PC-3 (cell line): ENCODE measurements at regions not wholly inside any gene's neighbourhood (a gene's known extent, or its start where the extent isn't known, plus 50 kb on each side); places are given as distances from the start of the nearest gene placed in this dataset.
A peak's percentile ranks its signal among the peaks of the same experiment; 100 is the strongest.

Experiments used
- ATAC-seq: fragments of 200-7000 bp; cut with Tn5 transposase; 2 replicates; pipeline ENCODE4 v1.9.1; 2020; ENCODE audit warnings: mild to moderate bottlenecking, moderate library complexity
- BruUV-seq: library from RNA; stranded (reverse); fragments of 400-500 nt; replicated peaks from 2 replicates; lab custom pipeline; 2021; lab: Mats Ljungman, UMichigan
- CTCF ChIA-PET: fragments of 300-600 bp; sonication (Branson Sonifier 250); formaldehyde crosslinking; loops from one replicate; lab custom pipeline; 2022; ENCODE audit warnings: antibody characterized with exemption; lab: Charles Lee
- POLR2A ChIA-PET: fragments of 300-600 bp; sonication (Branson Sonifier 250); formaldehyde crosslinking; loops from one replicate; lab custom pipeline; 2022; ENCODE audit warnings: antibody characterized with exemption; ENCODE audit not compliant: unreplicated experiment; lab: Charles Lee
- DNase-seq: peaks from one replicate; pipeline ENCODE4 v3.0.0-alpha.2; 2015
- H2AFZ ChIP-seq: fragments of 300-600 bp; sonication (generic); 2 replicates; pipeline ENCODE4 v1.6.0; 2016; ENCODE audit warnings: antibody characterized with exemption, low read length
- H3F3A ChIP-seq: fragments of 300-600 bp; sonication (generic); one replicate; pipeline ENCODE4 v1.6.0; 2017; ENCODE audit warnings: antibody characterized with exemption, low read length, control low read depth, mild to moderate bottlenecking; ENCODE audit not compliant: unreplicated experiment
- H3K27ac ChIP-seq: fragments of 300-600 bp; sonication (generic); 2 replicates; pipeline ENCODE4 v1.5.1; 2016; ENCODE audit warnings: mild to moderate bottlenecking, low read length
- H3K27me3 ChIP-seq: fragments of 300-600 bp; sonication (generic); 2 replicates; pipeline ENCODE4 v1.6.1; 2016; ENCODE audit warnings: low read length, mixed read lengths
- H3K36me3 ChIP-seq: fragments of 300-600 bp; sonication (generic); 2 replicates; pipeline ENCODE4 v1.6.1; 2016; ENCODE audit warnings: low read depth, mixed run types, low read length, mixed read lengths
- H3K4me1 ChIP-seq: fragments of 300-600 bp; sonication (generic); 2 replicates; pipeline ENCODE4 v1.5.1; 2016; ENCODE audit warnings: low read length; ENCODE audit not compliant: insufficient read depth
- H3K4me2 ChIP-seq: fragments of 300-600 bp; sonication (generic); 2 replicates; pipeline ENCODE4 v1.6.0; 2016; ENCODE audit warnings: low read length
- H3K4me3 ChIP-seq: fragments of 300-600 bp; sonication (generic); 2 replicates; pipeline ENCODE4 v1.5.1; 2016; ENCODE audit warnings: mild to moderate bottlenecking, low read length, mixed read lengths
- H3K79me2 ChIP-seq: fragments of 300-600 bp; sonication (generic); 2 replicates; pipeline ENCODE4 v1.6.1; 2017; ENCODE audit warnings: low read length, mixed read lengths
- H3K9ac ChIP-seq: fragments of 300-600 bp; sonication (generic); 2 replicates; pipeline ENCODE4 v1.6.0; 2016; ENCODE audit warnings: mild to moderate bottlenecking, low read length
- H3K9me2 ChIP-seq: fragments of 300-600 bp; sonication (generic); replicated peaks from 2 replicates; pipeline ENCODE4 v1.6.1; 2016; ENCODE audit warnings: mixed run types, low read length, mixed read lengths
- H3K9me3 ChIP-seq: fragments of 300-600 bp; sonication (generic); 2 replicates; pipeline ENCODE4 v1.6.1; 2016; ENCODE audit warnings: low read length, mixed read lengths
- H4K20me1 ChIP-seq: fragments of 300-600 bp; sonication (generic); 2 replicates; pipeline ENCODE4 v1.6.1; 2016; ENCODE audit warnings: low read length, mixed read lengths
- CTCF ChIP-seq: fragments of 300-600 bp; sonication (generic); conservative IDR thresholded peaks from 2 replicates; pipeline ENCODE4 v1.5.1; 2017; ENCODE audit warnings: antibody characterized with exemption, low read depth, mild to moderate bottlenecking, low read length
- EZH2 ChIP-seq: fragments of 300-600 bp; sonication (generic); IDR thresholded peaks from one replicate; pipeline ENCODE4 v1.6.1; 2017; ENCODE audit warnings: antibody characterized with exemption, mild to moderate bottlenecking, low read length; ENCODE audit not compliant: unreplicated experiment
- EZH2phosphoT487 ChIP-seq: fragments of 300-600 bp; sonication (generic); IDR thresholded peaks from 2 replicates; pipeline ENCODE4 v1.6.1; 2018; ENCODE audit warnings: mild to moderate bottlenecking, antibody characterized with exemption, low read length, borderline replicate concordance
- intact Hi-C: fragments of 100-400 bp; cut with micrococcal nuclease; formaldehyde crosslinking; loops from 2 replicates; pipeline ENCODE4 v1.9.0; 2023

DNA sequence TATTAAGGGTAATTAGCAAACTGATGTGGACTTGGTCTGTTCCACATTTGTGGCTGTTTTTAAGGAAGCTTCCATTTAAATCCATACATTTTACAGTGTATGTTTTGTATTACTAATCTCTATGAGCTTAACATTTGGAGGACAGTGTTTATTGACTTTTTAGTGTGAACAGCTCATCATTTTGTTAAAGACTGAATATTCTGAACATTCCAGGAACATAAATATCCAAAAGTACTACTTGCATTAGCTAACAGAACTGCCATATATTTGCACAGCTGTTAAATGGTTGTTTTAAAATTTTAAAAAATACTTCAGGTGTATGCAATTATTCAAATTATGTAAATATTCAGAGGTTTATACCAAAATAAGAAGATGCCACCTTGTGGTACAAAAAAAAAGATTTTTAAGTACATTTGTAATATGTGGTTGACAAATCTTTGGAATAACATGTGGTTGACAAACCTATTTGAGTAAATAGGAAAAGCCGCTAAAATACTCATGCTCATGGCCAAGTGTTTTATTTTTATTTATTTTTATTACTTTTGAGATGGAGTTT, 439.7 kb upstream of the FANCL start:
- H3K9me3 ChIP-seq: no peaks in the 10 kb centered on the region
- TF ChIP-seq EZH2phosphoT487: no peak
- peak; percentile 69 for TF ChIP-seq CTCF
- no peak for TF ChIP-seq EZH2
- no peaks in the 10 kb centered on the region for H3K9me2 ChIP-seq
- H3K9ac ChIP-seq: no peak overlapping the region
- H3K36me3 ChIP-seq: no peaks in the 10 kb centered on the region
- no peak overlapping the region for H3K4me2 ChIP-seq
- H3K27me3 ChIP-seq: no peaks in the 10 kb centered on the region
- H3K27ac ChIP-seq: no peak overlapping the region
- DNase-seq: peak; percentile 58
- no peak overlapping the region for H2AFZ ChIP-seq
- H3K4me3 ChIP-seq: no peak overlapping the region
- no peaks in the 10 kb centered on the region for H4K20me1 ChIP-seq
- BruUV-seq: no TSS peak
- ChIA-PET POLR2A (no interaction called here), CTCF (interaction anchor here (0.5 to 1.1 kb wide), 6 partner anchors 72 to 921 kb away, joined by 3 to 28 read pairs (median 3); no protein-coding TSS in a partner anchor)
- no peaks in the 10 kb centered on the region for H3K4me1 ChIP-seq
- intact Hi-C loops: loop anchor here (1.0 to 5.0 kb wide), 5 partner anchors 49 to 774 kb away; no protein-coding TSS in a partner anchor
- no peaks in the 10 kb centered on the region for H3K79me2 ChIP-seq
- ATAC-seq: peak; percentile 75
- H3F3A ChIP-seq: no peaks in the 10 kb centered on the region

DNA sequence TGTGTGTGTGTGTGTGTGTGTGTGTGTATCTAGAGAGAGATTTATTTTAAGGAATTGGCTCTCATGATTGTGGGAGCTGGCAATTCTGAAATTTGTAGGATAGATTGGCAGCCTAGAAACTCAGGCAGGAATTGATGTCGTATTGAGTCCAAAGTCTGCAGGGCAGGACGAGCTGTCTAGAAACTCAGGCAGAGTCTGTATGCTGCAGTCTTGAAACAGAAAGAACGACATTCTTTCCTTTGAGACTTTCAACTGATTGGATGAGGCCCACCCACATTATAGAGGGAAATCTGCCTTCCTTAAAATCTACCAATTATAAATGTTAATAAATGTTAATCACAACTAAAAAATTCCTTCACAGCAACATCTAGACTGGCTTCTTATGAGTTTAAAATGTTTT, 436.6 kb upstream of the FANCL start:
- Histone ChIP-seq H3K9ac (no peak overlapping the region), H4K20me1 (no peaks in the 10 kb centered on the region), H3K9me2 (no peaks in the 10 kb centered on the region), H3K27me3 (no peaks in the 10 kb centered on the region), H3K27ac (no peak overlapping the region), H3K9me3 (no peaks in the 10 kb centered on the region), H3K4me1 (no peaks in the 10 kb centered on the region), H2AFZ (no peak overlapping the region), H3K4me2 (no peak overlapping the region), H3K36me3 (no peaks in the 10 kb centered on the region), H3K4me3 (no peak overlapping the region), H3F3A (no peaks in the 10 kb centered on the region), H3K79me2 (no peaks in the 10 kb centered on the region)
- POLR2A ChIA-PET: no interaction called here
- DNase-seq (no peak), ATAC-seq (no peak)
- CTCF ChIA-PET: no interaction called here
- intact Hi-C loops: no loop called here
- TF ChIP-seq EZH2 (no peak), CTCF (no peak), EZH2phosphoT487 (no peak)
- no TSS peak for BruUV-seq

DNA sequence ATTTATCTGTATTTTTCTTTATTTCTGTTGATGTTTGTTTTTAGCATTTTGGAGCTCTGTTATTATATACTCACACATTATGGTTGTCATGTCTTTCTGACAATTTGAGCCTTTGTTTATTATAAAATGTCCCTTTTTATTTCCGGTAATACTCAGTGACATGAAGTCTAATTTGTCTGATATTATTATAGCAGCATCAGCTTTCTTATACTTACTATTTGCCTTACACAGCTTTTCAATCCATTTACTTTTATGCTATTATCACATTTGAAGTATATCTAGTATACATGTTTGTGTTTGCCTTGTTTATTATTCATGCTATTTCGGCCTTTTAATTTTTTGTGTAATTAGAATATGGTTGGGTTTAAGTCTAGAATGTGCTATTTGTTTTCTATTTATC, 430.6 kb upstream of the FANCL start:
- no peak overlapping the region for H2AFZ ChIP-seq
- no peak for TF ChIP-seq EZH2
- TF ChIP-seq EZH2phosphoT487: no peak
- no peak for TF ChIP-seq CTCF
- no peak for DNase-seq
- no TSS peak for BruUV-seq
- no peak for ATAC-seq
- no peaks in the 10 kb centered on the region for H4K20me1 ChIP-seq
- H3K79me2 ChIP-seq: no peaks in the 10 kb centered on the region
- H3K27me3 ChIP-seq: no peaks in the 10 kb centered on the region
- no peaks in the 10 kb centered on the region for H3K9me3 ChIP-seq
- POLR2A ChIA-PET: no interaction called here
- H3K4me1 ChIP-seq: no peaks in the 10 kb centered on the region
- H3K4me2 ChIP-seq: no peak overlapping the region
- H3K27ac ChIP-seq: no peak overlapping the region
- H3K9ac ChIP-seq: no peak overlapping the region
- H3K4me3 ChIP-seq: no peak overlapping the region
- H3F3A ChIP-seq: no peaks in the 10 kb centered on the region
- H3K36me3 ChIP-seq: no peaks in the 10 kb centered on the region
- no peaks in the 10 kb centered on the region for H3K9me2 ChIP-seq
- intact Hi-C loops: no loop called here
- CTCF ChIA-PET: no interaction called here
